Astrocyte of the cerebellum (primary cell): ENCODE measurements at regions not wholly inside any gene's neighbourhood (a gene's known extent, or its start where the extent isn't known, plus 50 kb on each side); places are given as distances from the start of the nearest gene placed in this dataset.

Source experiments
- DNase-seq: peaks from one replicate; pipeline ENCODE4 v3.0.0-alpha.2; 2011; ENCODE audit warnings: low read depth
- H3K4me3 ChIP-seq: 2 replicates; pipeline ENCODE4 v1.5.1; 2011; ENCODE audit warnings: mild to moderate bottlenecking, low read depth, low read length, moderate library complexity
- in situ Hi-C: cut with HindIII; loops from 2 replicates; pipeline ENCODE4 v1.10.0; 2017; ENCODE audit warnings: low sequenced_read_pairs
- TF ChIP-seq, protein P1 (sequence below): IDR thresholded peaks from 2 replicates; pipeline ENCODE4 v1.5.1; 2012; ENCODE audit warnings: low read length, low read depth, moderate library complexity, mild to moderate bottlenecking; ENCODE audit errors: missing control alignments

DNA sequence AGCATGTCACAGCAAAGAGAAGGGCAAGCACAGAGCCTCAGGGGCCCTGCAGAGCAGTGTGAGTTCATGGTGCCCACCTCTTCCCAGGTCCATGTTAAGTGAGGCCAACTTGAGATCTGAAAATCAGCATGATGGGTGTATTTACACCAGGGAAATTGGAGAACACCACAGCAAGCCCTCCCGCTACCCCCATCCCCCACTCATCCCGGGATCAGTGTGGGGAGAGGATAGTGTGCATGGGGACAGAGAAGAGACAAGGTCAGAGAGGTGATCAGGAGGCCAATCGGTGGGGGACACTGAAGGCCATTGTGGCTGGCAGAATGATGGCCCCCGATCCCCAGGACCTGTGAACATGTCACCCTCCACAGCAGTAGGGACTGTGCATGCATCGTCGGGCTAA is 54.7 kb downstream of the PTGR3 start:
- in situ Hi-C loops = no loop called here
- H3K4me3 ChIP-seq = no peak overlapping the region
- no peak for DNase-seq
- TF ChIP-seq, protein P1, sequence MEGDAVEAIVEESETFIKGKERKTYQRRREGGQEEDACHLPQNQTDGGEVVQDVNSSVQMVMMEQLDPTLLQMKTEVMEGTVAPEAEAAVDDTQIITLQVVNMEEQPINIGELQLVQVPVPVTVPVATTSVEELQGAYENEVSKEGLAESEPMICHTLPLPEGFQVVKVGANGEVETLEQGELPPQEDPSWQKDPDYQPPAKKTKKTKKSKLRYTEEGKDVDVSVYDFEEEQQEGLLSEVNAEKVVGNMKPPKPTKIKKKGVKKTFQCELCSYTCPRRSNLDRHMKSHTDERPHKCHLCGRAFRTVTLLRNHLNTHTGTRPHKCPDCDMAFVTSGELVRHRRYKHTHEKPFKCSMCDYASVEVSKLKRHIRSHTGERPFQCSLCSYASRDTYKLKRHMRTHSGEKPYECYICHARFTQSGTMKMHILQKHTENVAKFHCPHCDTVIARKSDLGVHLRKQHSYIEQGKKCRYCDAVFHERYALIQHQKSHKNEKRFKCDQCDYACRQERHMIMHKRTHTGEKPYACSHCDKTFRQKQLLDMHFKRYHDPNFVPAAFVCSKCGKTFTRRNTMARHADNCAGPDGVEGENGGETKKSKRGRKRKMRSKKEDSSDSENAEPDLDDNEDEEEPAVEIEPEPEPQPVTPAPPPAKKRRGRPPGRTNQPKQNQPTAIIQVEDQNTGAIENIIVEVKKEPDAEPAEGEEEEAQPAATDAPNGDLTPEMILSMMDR = no peak

DNA sequence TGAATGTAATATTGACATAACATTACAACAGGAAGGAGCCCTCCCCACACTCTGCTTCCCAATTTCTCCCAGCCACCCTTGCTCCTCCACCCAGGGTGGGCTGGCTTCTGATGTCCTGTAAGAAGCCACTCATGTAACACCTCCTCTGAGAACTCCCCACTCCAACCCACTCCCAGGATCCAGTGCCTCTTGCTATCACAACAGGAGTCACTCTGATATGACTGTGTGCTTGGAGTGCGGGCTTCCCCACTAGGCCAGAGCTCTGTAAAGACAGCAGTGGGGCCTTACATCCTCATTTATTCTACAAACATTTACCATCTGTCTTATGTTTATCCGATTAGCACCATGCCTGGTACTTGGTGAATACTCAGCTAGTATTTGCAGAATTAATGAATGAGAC is 65.1 kb downstream of the PTGR3 start:
- H3K4me3 ChIP-seq = no peak overlapping the region
- DNase-seq = no peak
- TF ChIP-seq, protein P1 = no peak
- in situ Hi-C loops = no loop called here

DNA sequence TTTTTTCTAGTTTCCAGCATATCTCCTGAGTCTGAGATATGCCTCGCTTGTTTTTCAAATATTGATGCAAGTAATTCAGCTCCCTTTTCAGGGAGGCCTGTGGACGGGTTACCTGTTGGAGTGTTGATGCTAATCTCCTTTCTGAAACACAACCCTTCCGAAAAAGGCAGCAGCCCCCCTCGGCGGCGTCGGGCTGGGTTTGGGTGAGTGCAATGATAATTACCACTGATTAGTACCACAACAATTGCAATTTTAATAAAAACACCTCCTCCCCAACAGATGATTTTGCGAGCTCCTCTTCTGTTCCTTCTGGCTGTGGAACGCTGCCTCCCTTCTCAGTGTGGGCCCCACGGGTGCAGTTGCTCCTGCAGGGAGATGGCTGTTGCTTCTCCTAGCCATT is 66.3 kb downstream of the PTGR3 start:
- no peak overlapping the region for H3K4me3 ChIP-seq
- no peak for DNase-seq
- TF ChIP-seq, protein P1 = no peak
- in situ Hi-C loops = no loop called here

DNA sequence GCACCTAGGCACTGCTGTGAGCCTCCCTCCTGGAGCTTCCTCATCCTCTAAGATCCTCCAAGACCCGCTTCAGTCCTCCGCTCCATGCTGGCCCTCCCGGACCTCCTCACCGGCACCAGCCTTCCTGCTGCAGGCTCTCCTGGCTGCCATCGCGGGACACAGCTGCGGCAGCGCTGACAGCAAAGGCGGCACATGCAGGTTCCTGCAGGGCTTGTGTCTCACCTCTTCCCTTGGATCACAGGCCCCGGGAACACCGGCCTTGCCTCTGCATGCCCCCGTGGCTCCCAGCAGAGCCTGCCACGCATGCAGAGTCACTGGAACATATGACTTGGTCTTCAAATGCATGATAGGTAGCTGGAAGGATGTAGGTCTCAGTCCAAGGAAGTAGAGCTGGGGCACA is 67.2 kb downstream of the PTGR3 start:
- in situ Hi-C loops = no loop called here
- TF ChIP-seq, protein P1 = no peak
- H3K4me3 ChIP-seq = no peak overlapping the region
- DNase-seq = no peak

DNA sequence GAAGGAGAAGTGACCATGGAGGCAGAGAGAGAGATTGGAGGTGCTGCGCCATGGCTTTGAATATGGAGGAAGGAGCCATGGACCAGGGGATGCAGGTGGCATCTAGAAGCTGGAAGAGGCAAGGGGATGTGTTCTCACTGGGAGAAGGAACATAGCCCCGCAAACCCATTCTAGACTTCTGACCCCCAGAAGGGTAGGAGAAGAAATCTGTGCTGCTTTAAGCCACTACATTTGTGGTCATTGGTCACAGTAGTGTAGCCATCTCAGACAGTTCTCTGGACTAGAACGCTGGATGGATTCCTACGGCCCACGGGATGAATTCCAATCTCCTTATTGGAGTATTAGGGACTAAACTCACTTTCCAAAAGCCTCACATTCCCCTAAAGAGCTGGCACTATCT is 67.8 kb downstream of the PTGR3 start:
- no peak overlapping the region for H3K4me3 ChIP-seq
- TF ChIP-seq, protein P1 = no peak
- no peak for DNase-seq
- in situ Hi-C loops = no loop called here

DNA sequence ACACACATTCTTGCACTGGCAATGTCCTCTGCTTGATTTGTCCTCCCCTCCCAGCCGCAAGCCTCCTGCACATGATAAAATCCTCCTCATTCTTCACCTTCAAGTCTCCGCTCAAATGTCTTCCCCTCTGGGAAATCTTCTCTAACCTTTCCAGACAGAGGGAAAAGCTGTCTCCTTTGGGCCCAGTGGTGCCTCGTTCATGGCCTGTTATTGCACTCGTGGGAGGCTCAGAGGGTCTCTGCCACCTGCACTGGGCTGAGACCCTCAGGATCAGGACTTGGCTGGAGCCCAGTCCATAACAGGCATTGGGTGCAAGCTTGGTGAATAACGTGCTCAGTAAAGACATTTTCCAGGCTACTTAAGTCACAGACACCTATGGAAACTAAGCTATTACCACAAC is 68.6 kb downstream of the PTGR3 start:
- in situ Hi-C loops = no loop called here
- DNase-seq = no peak
- TF ChIP-seq, protein P1 = no peak
- H3K4me3 ChIP-seq = no peak overlapping the region
